Epithelial cell of esophagus (primary cell): ENCODE measurements at regions not wholly inside any gene's neighbourhood (a gene's known extent, or its start where the extent isn't known, plus 50 kb on each side); places are given as distances from the start of the nearest gene placed in this dataset.

Source experiments
- DNase-seq: peaks from one replicate; pipeline ENCODE4 v3.0.0; 2010; ENCODE audit warnings: low read depth
- H3K4me3 ChIP-seq: 2 replicates; pipeline ENCODE4 v1.5.1; 2011; ENCODE audit warnings: mild to moderate bottlenecking, low read length, control low read depth
- CTCF ChIP-seq: IDR thresholded peaks from 2 replicates; pipeline ENCODE4 v1.5.1; 2011; ENCODE audit warnings: low read depth, mild to moderate bottlenecking, low read length, control low read depth, inconsistent platforms; ENCODE audit not compliant: insufficient read depth; ENCODE audit errors: missing control alignments

- no peak overlapping the region for H3K4me3 ChIP-seq
- no peak for DNase-seq
- no peak for TF ChIP-seq CTCF
These were observed 386.9 kb upstream of the TLE4 start for GRCh38 chr9:79184831-79185230.

- peak; percentile 2 for DNase-seq
- no peak for TF ChIP-seq CTCF
- no peak overlapping the region for H3K4me3 ChIP-seq
These were observed 385.9 kb upstream of the TLE4 start for GRCh38 chr9:79185866-79186265.

GRCh38 chr9:79189511-79189924 is 382.2 kb upstream of the TLE4 start:
- H3K4me3 ChIP-seq, result no peak overlapping the region
- DNase-seq, result no peak
- TF ChIP-seq CTCF, result no peak

GRCh38 chr9:79193001-79193400 is 378.8 kb upstream of the TLE4 start:
- no peak for TF ChIP-seq CTCF
- H3K4me3 ChIP-seq, result no peak overlapping the region
- no peak for DNase-seq

GRCh38 chr9:79193501-79194223 is 378.1 kb upstream of the TLE4 start:
- H3K4me3 ChIP-seq, result no peak overlapping the region
- no peak for TF ChIP-seq CTCF
- no peak for DNase-seq

GRCh38 chr9:79195879-79196278 is 375.9 kb upstream of the TLE4 start:
- no peak for TF ChIP-seq CTCF
- H3K4me3 ChIP-seq, result no peak overlapping the region
- DNase-seq, result peak; percentile 38

- H3K4me3 ChIP-seq, result no peak overlapping the region
- no peak for TF ChIP-seq CTCF
- DNase-seq, result no peak
These were observed 375.2 kb upstream of the TLE4 start for GRCh38 chr9:79196606-79197005.
